AG09309 (cell line): ENCODE measurements at regions not wholly inside any gene's neighbourhood (a gene's known extent, or its start where the extent isn't known, plus 50 kb on each side); places are given as distances from the start of the nearest gene placed in this dataset.
"Not testable (repeated sequence)": the region's sequence is repeated elsewhere in the genome, so short reads cannot be mapped to it uniquely, and the experiment has no call there.

Experiments
- DNase-seq: peaks from one replicate; pipeline ENCODE4 v3.0.0-alpha.2; 2010; ENCODE audit warnings: low read depth
- H3K4me3 ChIP-seq: 2 replicates; pipeline ENCODE4 v1.5.1; 2011; ENCODE audit warnings: mild to moderate bottlenecking, low read depth, low read length, moderate library complexity; ENCODE audit not compliant: control insufficient read depth
- TF ChIP-seq, protein P1 (sequence below): IDR thresholded peaks from 2 replicates; pipeline ENCODE4 v1.5.1; 2011; ENCODE audit warnings: mild to moderate bottlenecking, low read depth, low read length, inconsistent platforms; ENCODE audit not compliant: insufficient read depth, control insufficient read depth; ENCODE audit errors: missing control alignments

DNA sequence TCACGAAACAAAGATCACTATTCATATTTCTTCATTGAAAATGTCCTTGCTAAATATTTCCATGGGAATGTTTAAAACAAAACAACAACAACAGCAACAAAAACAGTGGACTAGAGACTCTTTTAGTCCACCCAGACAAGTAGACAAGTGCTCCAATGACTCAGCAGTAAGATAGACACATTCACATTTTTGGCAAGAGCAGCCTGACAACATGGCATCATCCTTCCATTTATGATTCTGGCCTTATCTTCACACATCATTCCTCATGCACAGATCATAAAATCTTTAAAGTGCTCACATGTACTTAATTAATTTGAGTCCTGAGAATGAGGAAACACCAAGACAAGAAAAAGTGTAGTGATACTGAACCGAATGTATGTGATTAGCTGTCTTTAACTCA, 132.6 kb upstream of the PDE4D start:
- TF ChIP-seq, protein P1, sequence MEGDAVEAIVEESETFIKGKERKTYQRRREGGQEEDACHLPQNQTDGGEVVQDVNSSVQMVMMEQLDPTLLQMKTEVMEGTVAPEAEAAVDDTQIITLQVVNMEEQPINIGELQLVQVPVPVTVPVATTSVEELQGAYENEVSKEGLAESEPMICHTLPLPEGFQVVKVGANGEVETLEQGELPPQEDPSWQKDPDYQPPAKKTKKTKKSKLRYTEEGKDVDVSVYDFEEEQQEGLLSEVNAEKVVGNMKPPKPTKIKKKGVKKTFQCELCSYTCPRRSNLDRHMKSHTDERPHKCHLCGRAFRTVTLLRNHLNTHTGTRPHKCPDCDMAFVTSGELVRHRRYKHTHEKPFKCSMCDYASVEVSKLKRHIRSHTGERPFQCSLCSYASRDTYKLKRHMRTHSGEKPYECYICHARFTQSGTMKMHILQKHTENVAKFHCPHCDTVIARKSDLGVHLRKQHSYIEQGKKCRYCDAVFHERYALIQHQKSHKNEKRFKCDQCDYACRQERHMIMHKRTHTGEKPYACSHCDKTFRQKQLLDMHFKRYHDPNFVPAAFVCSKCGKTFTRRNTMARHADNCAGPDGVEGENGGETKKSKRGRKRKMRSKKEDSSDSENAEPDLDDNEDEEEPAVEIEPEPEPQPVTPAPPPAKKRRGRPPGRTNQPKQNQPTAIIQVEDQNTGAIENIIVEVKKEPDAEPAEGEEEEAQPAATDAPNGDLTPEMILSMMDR, result no peak
- H3K4me3 ChIP-seq, result no peak overlapping the region
- DNase-seq, result peak; percentile 4

DNA sequence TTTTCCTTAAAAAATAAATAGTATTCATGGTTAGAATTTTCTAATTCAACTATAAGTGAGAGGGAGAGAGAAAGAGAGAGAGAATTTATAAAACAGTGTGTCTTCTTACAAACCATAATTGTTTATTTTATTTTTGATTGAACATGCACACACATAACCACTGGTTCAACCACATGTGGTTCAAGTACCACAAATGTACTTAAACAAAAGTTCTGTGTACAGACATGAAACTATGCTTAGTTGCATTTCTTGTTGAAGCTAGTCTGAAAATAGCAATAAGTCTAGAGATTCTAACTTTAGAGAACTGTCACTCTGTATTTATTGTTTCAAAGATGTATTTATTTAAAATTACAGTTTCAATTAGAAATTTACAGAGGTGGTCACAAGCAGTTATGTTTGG, 130.6 kb upstream of the PDE4D start:
- no peak overlapping the region for H3K4me3 ChIP-seq
- TF ChIP-seq, protein P1, result no peak
- no peak for DNase-seq

DNA sequence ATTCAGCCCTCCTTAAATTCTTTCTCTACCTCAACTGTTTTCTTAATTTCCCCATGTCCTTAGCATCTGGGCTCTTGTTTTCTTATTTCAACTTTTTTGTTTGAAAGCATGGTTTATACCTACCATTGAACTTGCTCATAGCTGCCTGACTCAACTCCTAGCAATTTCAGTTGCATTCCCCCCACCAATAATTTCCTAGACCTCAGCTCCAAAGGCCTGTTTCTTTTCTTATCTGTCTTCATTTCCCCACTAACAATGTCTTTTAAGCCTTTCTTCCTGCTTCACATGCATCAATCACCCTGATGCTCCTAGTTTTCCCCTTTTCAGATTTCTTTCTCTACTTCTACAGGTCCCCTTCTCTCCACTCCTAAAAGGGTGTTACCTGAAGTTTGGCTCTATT, 129.7 kb upstream of the PDE4D start:
- DNase-seq, result no peak
- TF ChIP-seq, protein P1, result no peak
- no peak overlapping the region for H3K4me3 ChIP-seq

DNA sequence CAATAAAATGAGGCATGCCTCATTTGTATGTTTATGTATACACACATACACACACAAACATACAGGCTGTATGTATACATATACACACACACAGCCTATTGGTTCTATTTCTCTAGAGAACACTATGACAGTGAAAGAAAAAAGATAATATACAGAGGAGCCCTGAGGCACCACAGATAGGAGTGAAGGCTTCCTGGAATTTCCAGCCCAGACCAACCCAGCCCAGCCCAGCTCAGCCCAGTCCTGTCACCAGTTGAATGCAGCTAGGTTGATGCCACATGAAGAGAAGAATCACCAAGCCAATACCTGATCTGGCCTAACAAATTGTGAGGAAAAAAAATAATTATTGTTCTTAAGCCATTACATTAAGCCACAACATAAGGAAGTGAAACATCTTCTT, 126.9 kb upstream of the PDE4D start:
- DNase-seq, result no peak

DNA sequence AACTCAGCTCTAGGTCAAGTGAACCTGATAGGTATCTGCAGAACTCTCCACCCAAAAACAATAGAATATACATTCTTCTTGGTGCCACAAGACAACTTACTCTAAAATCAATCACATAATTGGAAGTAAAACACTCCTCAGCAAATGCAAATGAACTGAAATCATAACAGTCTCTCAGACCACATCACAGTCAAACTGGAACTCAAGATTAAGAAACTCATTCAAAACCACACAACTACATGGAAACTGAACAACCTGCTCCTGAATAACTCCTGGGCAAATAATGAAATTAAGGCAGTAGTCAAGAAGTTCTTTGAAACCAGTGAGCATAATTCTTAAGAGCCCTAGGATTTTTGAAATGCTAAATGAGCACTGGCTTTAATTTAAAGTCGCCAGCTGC, 125.4 kb upstream of the PDE4D start:
- H3K4me3 ChIP-seq, DNase-seq: not testable (repeated sequence)

More for the DNA sequence above, 126.9 kb upstream of the PDE4D start:
- no peak overlapping the region for H3K4me3 ChIP-seq
- TF ChIP-seq, protein P1, result no peak

DNA sequence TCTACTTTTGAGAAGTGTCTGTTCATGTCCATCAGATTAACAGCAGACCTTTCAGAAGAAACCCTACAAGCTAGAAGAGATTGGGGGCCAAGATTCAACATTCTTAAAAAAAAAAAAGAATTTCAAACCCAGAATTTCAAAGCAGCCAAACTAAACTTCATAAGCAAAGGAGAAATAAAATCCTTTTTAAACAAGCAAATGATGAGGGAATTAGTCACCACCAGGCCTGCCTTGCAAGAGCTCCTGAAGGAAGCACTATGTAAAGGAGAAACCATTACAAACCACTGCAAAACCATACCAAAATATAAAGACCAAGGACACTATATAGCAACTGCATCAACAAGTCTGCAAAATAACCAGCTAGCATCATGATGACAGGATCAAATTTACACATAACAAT, 124.6 kb upstream of the PDE4D start:
- TF ChIP-seq, protein P1, result no peak
- no peak overlapping the region for H3K4me3 ChIP-seq
- no peak for DNase-seq

DNA sequence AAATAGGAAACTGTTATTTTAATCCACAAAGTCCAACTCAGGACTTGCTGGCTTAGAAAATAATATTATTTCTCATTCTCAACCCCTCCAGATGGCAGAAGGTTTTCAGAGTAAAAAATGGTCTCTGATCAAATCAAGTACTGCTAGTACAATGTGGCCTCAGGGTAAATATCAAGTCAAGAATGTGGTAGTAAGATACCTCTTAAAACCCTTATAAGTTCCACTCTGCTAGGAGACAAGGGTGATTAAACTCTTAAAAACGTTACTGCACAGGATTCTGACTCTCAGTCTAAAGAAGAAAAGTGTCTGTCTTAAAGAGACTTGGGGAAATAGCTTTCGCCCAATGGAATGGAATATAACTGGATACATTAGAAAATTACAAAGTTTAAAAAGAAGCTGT, 120.8 kb upstream of the PDE4D start:
- no peak for DNase-seq
- TF ChIP-seq, protein P1, result no peak
- H3K4me3 ChIP-seq, result no peak overlapping the region
